ENCODE measurements at regions not wholly inside any gene's neighbourhood (a gene's known extent, or its start where the extent isn't known, plus 50 kb on each side); places are given as distances from the start of the nearest gene placed in this dataset.

GRCh38 chr6:145036236-145036635, 699.1 kb downstream of the EPM2A start:
- Histone ChIP-seq H3K4me1 (ENCODE audit: control insufficient read depth in 2 of 2, insufficient read depth in 2 of 2, low read length in 2 of 2) (no peaks in the 10 kb centered on the region), H3K9ac (ENCODE audit: low read depth in 1 of 2, low read length in 2 of 2) (no peak overlapping the region), H3K27me3 (ENCODE audit: control insufficient read depth in 2 of 2, insufficient read depth in 2 of 2, low read length in 2 of 2) (no peaks in the 10 kb centered on the region), H3K9me3 (ENCODE audit: control insufficient read depth in 2 of 2, low read length in 2 of 2) (no peaks in the 10 kb centered on the region), H3K27ac (ENCODE audit: low read depth in 2 of 2, low read length in 2 of 2) (no peak overlapping the region), H3K36me3 (ENCODE audit: control insufficient read depth in 2 of 2, insufficient read depth in 2 of 2, low read length in 2 of 2) (no peaks in the 10 kb centered on the region), H3K4me3 (ENCODE audit: low read length in 2 of 2) (no peak overlapping the region)

- no peaks in the 10 kb centered on the region for H3K36me3 ChIP-seq (ENCODE audit: control insufficient read depth in 2 of 2, insufficient read depth in 2 of 2, low read length in 2 of 2)
- H3K9me3 ChIP-seq (ENCODE audit: control insufficient read depth in 2 of 2, low read length in 2 of 2): no peaks in the 10 kb centered on the region
- H3K4me1 ChIP-seq (ENCODE audit: control insufficient read depth in 2 of 2, insufficient read depth in 2 of 2, low read length in 2 of 2): no peaks in the 10 kb centered on the region
- H3K9ac ChIP-seq (ENCODE audit: low read depth in 1 of 2, low read length in 2 of 2): no peak overlapping the region
- no peak overlapping the region for H3K4me3 ChIP-seq (ENCODE audit: low read length in 2 of 2)
- H3K27ac ChIP-seq (ENCODE audit: low read depth in 2 of 2, low read length in 2 of 2): no peak overlapping the region
- H3K27me3 ChIP-seq (ENCODE audit: control insufficient read depth in 2 of 2, insufficient read depth in 2 of 2, low read length in 2 of 2): no peaks in the 10 kb centered on the region
Measured at GRCh38 chr6:145036848-145037567, 698.3 kb downstream of the EPM2A start.

DNA sequence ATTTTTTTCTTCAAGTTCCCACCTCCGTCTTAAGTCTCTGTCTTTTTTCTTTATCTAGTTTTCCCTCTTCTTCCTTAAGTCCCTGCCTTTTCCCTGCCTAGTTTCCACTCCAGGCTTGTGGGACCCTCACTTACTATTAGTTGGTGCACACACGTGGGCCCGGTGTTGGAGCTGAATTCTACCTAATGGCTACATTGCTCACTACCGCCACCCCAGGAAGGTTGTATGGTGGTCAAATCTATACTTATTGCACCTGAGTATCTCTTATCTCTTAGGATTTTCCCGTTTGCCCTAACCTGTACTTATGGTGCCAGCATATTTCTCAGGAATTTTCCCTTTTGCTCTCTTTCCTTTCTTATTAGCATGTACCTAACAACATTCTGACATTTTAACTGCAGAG, 692.8 kb downstream of the EPM2A start:
- Histone ChIP-seq H3K9ac (ENCODE audit: low read depth in 1 of 2, low read length in 2 of 2) (no peak overlapping the region), H3K27me3 (ENCODE audit: control insufficient read depth in 2 of 2, insufficient read depth in 2 of 2, low read length in 2 of 2) (no peaks in the 10 kb centered on the region), H3K4me1 (ENCODE audit: control insufficient read depth in 2 of 2, insufficient read depth in 2 of 2, low read length in 2 of 2) (no peaks in the 10 kb centered on the region), H3K4me3 (ENCODE audit: low read length in 2 of 2) (no peak overlapping the region), H3K27ac (ENCODE audit: low read depth in 2 of 2, low read length in 2 of 2) (no peak overlapping the region), H3K9me3 (ENCODE audit: control insufficient read depth in 2 of 2, low read length in 2 of 2) (no peaks in the 10 kb centered on the region), H3K36me3 (ENCODE audit: control insufficient read depth in 2 of 2, insufficient read depth in 2 of 2, low read length in 2 of 2) (no peaks in the 10 kb centered on the region)

DNA sequence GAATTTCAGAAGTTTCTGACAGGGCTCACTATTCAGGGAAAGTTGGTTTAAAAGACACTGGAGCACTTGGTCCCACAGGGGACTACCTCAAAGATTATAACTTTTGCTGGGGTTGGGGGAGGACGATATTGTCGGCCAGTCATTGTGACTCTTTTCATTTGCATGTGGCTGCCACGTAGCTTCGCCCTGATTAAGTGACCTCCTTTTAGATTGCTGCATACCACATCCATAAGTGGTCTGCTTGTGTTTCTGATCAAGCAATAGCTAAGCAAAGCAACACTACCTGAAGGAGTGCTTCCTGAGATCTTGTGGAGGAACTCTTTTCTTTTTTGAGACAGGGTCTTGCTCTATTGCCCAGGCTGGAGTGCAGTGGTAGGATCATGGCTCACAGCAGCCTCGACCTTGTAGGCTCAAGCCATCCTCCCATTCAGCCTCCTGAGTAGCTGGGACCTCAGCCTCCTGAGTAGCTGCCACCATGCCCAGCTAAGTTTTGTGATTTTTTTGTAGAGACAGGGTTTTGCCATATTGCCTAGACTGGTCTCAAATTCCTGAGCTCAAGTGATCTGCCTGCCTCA, 691.3 kb downstream of the EPM2A start:
- Histone ChIP-seq H3K9me3 (ENCODE audit: control insufficient read depth in 2 of 2, low read length in 2 of 2) (no peaks in the 10 kb centered on the region), H3K27ac (ENCODE audit: low read depth in 2 of 2, low read length in 2 of 2) (no peak overlapping the region), H3K36me3 (ENCODE audit: control insufficient read depth in 2 of 2, insufficient read depth in 2 of 2, low read length in 2 of 2) (no peaks in the 10 kb centered on the region), H3K27me3 (ENCODE audit: control insufficient read depth in 2 of 2, insufficient read depth in 2 of 2, low read length in 2 of 2) (no peaks in the 10 kb centered on the region), H3K4me3 (ENCODE audit: low read length in 2 of 2) (no peak overlapping the region), H3K4me1 (ENCODE audit: control insufficient read depth in 2 of 2, insufficient read depth in 2 of 2, low read length in 2 of 2) (no peaks in the 10 kb centered on the region), H3K9ac (ENCODE audit: low read depth in 1 of 2, low read length in 2 of 2) (no peak overlapping the region)

DNA sequence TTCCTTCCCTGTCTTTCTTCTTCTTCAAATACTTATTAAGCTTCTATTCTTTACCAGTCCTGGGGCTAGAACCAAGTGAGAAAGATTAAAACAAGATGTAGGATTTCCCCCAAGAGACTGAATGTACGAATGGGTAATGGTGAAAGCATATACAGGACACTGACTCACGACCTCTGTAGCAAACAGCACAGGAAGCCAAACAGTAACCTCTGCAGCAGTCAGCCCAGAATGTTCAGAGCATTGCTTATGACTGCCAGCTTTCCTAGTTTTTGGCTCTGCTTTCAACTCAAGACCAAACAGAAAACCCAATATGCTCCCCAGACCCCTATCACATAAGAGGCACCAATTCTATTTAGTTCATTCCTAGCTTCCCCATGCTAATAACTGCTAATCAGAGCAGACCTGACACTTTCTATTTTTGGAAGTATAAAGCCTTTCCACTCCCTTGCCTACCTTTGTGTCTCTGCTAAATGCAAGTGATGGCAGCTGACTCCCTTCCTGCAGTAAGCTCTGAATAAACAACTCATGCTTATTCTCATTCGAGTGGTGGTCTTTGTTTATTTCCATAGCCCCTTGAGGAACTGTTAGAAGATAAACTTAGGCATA, 690.6 kb downstream of the EPM2A start:
- Histone ChIP-seq H3K27ac (ENCODE audit: low read depth in 2 of 2, low read length in 2 of 2) (no peak overlapping the region), H3K9ac (ENCODE audit: low read depth in 1 of 2, low read length in 2 of 2) (no peak overlapping the region), H3K4me1 (ENCODE audit: control insufficient read depth in 2 of 2, insufficient read depth in 2 of 2, low read length in 2 of 2) (no peaks in the 10 kb centered on the region), H3K9me3 (ENCODE audit: control insufficient read depth in 2 of 2, low read length in 2 of 2) (no peaks in the 10 kb centered on the region), H3K36me3 (ENCODE audit: control insufficient read depth in 2 of 2, insufficient read depth in 2 of 2, low read length in 2 of 2) (no peaks in the 10 kb centered on the region), H3K4me3 (ENCODE audit: low read length in 2 of 2) (no peak overlapping the region), H3K27me3 (ENCODE audit: control insufficient read depth in 2 of 2, insufficient read depth in 2 of 2, low read length in 2 of 2) (no peaks in the 10 kb centered on the region)

DNA sequence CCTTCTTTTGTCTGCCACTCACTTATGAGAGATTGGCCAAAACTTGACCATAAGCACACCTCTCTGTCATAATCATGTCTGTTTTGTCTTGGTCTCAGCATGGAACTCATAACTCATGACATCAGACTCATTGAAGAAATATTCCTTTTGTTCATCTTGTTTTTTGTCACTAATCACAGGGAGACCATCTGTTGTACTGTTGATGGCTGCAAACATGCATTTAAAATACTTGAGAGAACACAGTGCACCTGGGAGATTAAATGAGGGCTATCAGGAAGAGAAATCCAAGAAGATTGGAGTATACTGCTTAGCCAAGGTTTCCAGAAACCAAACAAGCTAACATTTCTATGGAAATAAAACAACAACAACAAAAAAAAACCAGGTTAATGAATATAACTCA, 689.7 kb downstream of the EPM2A start:
- Histone ChIP-seq H3K27me3 (ENCODE audit: control insufficient read depth in 2 of 2, insufficient read depth in 2 of 2, low read length in 2 of 2) (no peaks in the 10 kb centered on the region), H3K4me1 (ENCODE audit: control insufficient read depth in 2 of 2, insufficient read depth in 2 of 2, low read length in 2 of 2) (no peaks in the 10 kb centered on the region), H3K27ac (ENCODE audit: low read depth in 2 of 2, low read length in 2 of 2) (no peak overlapping the region), H3K9ac (ENCODE audit: low read depth in 1 of 2, low read length in 2 of 2) (no peak overlapping the region), H3K4me3 (ENCODE audit: low read length in 2 of 2) (no peak overlapping the region), H3K9me3 (ENCODE audit: control insufficient read depth in 2 of 2, low read length in 2 of 2) (no peaks in the 10 kb centered on the region), H3K36me3 (ENCODE audit: control insufficient read depth in 2 of 2, insufficient read depth in 2 of 2, low read length in 2 of 2) (no peaks in the 10 kb centered on the region)

DNA sequence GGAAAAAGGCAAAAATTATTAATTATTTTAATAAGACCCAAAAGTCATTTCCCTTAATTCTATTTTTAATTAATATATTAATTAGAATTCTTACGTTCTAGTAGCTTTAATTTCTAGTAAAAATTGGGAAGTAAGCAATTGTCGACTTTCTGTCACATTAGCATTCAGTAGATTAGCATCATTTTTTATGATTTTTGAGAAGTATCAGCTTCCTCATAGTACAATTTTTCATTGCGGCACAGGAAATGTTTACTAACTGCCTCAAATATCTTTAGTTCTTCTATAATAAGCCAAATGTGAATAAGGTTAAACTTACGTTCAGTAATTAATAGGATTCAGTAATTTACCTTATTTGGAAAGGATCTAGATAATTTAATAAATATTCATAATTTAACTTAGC, 687.4 kb downstream of the EPM2A start:
- Histone ChIP-seq H3K36me3 (ENCODE audit: control insufficient read depth in 2 of 2, insufficient read depth in 2 of 2, low read length in 2 of 2) (no peaks in the 10 kb centered on the region), H3K4me3 (ENCODE audit: low read length in 2 of 2) (no peak overlapping the region), H3K9ac (ENCODE audit: low read depth in 1 of 2, low read length in 2 of 2) (no peak overlapping the region), H3K27me3 (ENCODE audit: control insufficient read depth in 2 of 2, insufficient read depth in 2 of 2, low read length in 2 of 2) (no peaks in the 10 kb centered on the region), H3K9me3 (ENCODE audit: control insufficient read depth in 2 of 2, low read length in 2 of 2) (no peaks in the 10 kb centered on the region), H3K4me1 (ENCODE audit: control insufficient read depth in 2 of 2, insufficient read depth in 2 of 2, low read length in 2 of 2) (no peaks in the 10 kb centered on the region), H3K27ac (ENCODE audit: low read depth in 2 of 2, low read length in 2 of 2) (no peak overlapping the region)

GRCh38 chr6:145051661-145052060, 683.7 kb downstream of the EPM2A start:
- no peaks in the 10 kb centered on the region for H3K27me3 ChIP-seq (ENCODE audit: control insufficient read depth in 2 of 2, insufficient read depth in 2 of 2, low read length in 2 of 2)
- no peak overlapping the region for H3K4me3 ChIP-seq (ENCODE audit: low read length in 2 of 2)
- no peaks in the 10 kb centered on the region for H3K4me1 ChIP-seq (ENCODE audit: control insufficient read depth in 2 of 2, insufficient read depth in 2 of 2, low read length in 2 of 2)
- H3K9ac ChIP-seq (ENCODE audit: low read depth in 1 of 2, low read length in 2 of 2): no peak overlapping the region
- no peaks in the 10 kb centered on the region for H3K9me3 ChIP-seq (ENCODE audit: control insufficient read depth in 2 of 2, low read length in 2 of 2)
- no peaks in the 10 kb centered on the region for H3K36me3 ChIP-seq (ENCODE audit: control insufficient read depth in 2 of 2, insufficient read depth in 2 of 2, low read length in 2 of 2)
- H3K27ac ChIP-seq (ENCODE audit: low read depth in 2 of 2, low read length in 2 of 2): no peak overlapping the region

GRCh38 chr6:145055567-145055966, 679.8 kb downstream of the EPM2A start:
- Histone ChIP-seq H3K27ac (ENCODE audit: low read depth in 2 of 2, low read length in 2 of 2) (no peak overlapping the region), H3K9ac (ENCODE audit: low read depth in 1 of 2, low read length in 2 of 2) (no peak overlapping the region), H3K9me3 (ENCODE audit: control insufficient read depth in 2 of 2, low read length in 2 of 2) (no peaks in the 10 kb centered on the region), H3K4me3 (ENCODE audit: low read length in 2 of 2) (no peak overlapping the region), H3K4me1 (ENCODE audit: control insufficient read depth in 2 of 2, insufficient read depth in 2 of 2, low read length in 2 of 2) (no peaks in the 10 kb centered on the region), H3K27me3 (ENCODE audit: control insufficient read depth in 2 of 2, insufficient read depth in 2 of 2, low read length in 2 of 2) (no peaks in the 10 kb centered on the region), H3K36me3 (ENCODE audit: control insufficient read depth in 2 of 2, insufficient read depth in 2 of 2, low read length in 2 of 2) (no peaks in the 10 kb centered on the region)

GRCh38 chr6:145060714-145061113, 674.6 kb downstream of the EPM2A start:
- H3K9me3 ChIP-seq (ENCODE audit: control insufficient read depth in 2 of 2, low read length in 2 of 2): no peaks in the 10 kb centered on the region
- no peaks in the 10 kb centered on the region for H3K36me3 ChIP-seq (ENCODE audit: control insufficient read depth in 2 of 2, insufficient read depth in 2 of 2, low read length in 2 of 2)
- H3K27me3 ChIP-seq (ENCODE audit: control insufficient read depth in 2 of 2, insufficient read depth in 2 of 2, low read length in 2 of 2): no peaks in the 10 kb centered on the region
- H3K4me3 ChIP-seq (ENCODE audit: low read length in 2 of 2): no peak overlapping the region
- H3K9ac ChIP-seq (ENCODE audit: low read depth in 1 of 2, low read length in 2 of 2): no peak overlapping the region
- no peaks in the 10 kb centered on the region for H3K4me1 ChIP-seq (ENCODE audit: control insufficient read depth in 2 of 2, insufficient read depth in 2 of 2, low read length in 2 of 2)
- H3K27ac ChIP-seq (ENCODE audit: low read depth in 2 of 2, low read length in 2 of 2): no peak overlapping the region

Measured in mucosa of rectum (tissue), 2 donors.